K562 (cell line): ENCODE measurements at regions not wholly inside any gene's neighbourhood (a gene's known extent, or its start where the extent isn't known, plus 50 kb on each side); places are given as distances from the start of the nearest gene placed in this dataset.

ENCODE experiments used
- CTCF ChIP-seq, 3 experiments: IDR thresholded peaks in 2 of 3; conservative IDR thresholded peaks in 1 of 3; 2 replicates each; pipeline ENCODE4 v1.5.1; 2011 to 2012; ENCODE audit warnings: low read length in 3 of 3, mild to moderate bottlenecking in 3 of 3, control low read depth in 2 of 3, improper control_type of control experiment in 1 of 3, inconsistent platforms in 1 of 3, low read depth in 1 of 3, mixed read lengths in 1 of 3, moderate library complexity in 1 of 3; ENCODE audit not compliant: insufficient read depth in 2 of 3
- KLF10 ChIP-seq: fragments of 250-450 bp; sonication (Bioruptor Pico); IDR thresholded peaks from 2 replicates; pipeline ENCODE4 v1.6.1; 2021; ENCODE audit warnings: matching md5 sums
- RBM14 ChIP-seq: fragments of 200-400 bp; formaldehyde crosslinking; IDR thresholded peaks from 2 replicates; pipeline ENCODE4 v1.6.1; 2018; ENCODE audit warnings: low read depth, mild to moderate bottlenecking, low read length, moderate library complexity, borderline replicate concordance; ENCODE audit not compliant: insufficient read depth
- SIN3A ChIP-seq, 2 experiments: fragments of 150-350 bp in 1 of 2; IDR thresholded peaks; 2 replicates each; pipeline ENCODE4 v1.6.1; 2011 to 2016; ENCODE audit warnings: borderline replicate concordance in 2 of 2, low read depth in 2 of 2, low read length in 2 of 2, mild to moderate bottlenecking in 2 of 2, moderate library complexity in 2 of 2; ENCODE audit not compliant: control insufficient read depth in 1 of 2
- TCF7 ChIP-seq: sonication (generic); IDR thresholded peaks from 2 replicates; pipeline ENCODE4 v1.6.1; 2016; ENCODE audit warnings: antibody characterized with exemption, borderline replicate concordance
- TEAD4 ChIP-seq, 2 experiments: sonication (generic) in 1 of 2; formaldehyde crosslinking in 1 of 2; IDR thresholded peaks; 2 replicates each; pipeline versions ENCODE4 v1.6.1 to v1.8.0; 2012 to 2022; ENCODE audit warnings: borderline replicate concordance in 1 of 2, inconsistent platforms in 1 of 2, low read length in 1 of 2, mild to moderate bottlenecking in 1 of 2, missing genetic modification reagents in 1 of 2
- ZBTB49 ChIP-seq: sonication (generic); formaldehyde crosslinking; IDR thresholded peaks from 2 replicates; pipeline ENCODE4 v1.8.0; 2022; ENCODE audit warnings: missing genetic modification reagents, mild to moderate bottlenecking, borderline replicate concordance
- ZNF780A ChIP-seq: fragments of 250-450 bp; sonication (Bioruptor Pico); IDR thresholded peaks from 2 replicates; pipeline ENCODE4 v1.5.0; 2021; ENCODE audit warnings: mild to moderate bottlenecking

GRCh38 chr18:7288544-7288943, 57.7 kb downstream of the LRRC30 start:
- TF ChIP-seq RBM14 (no peak), TEAD4 (IDR thresholded peaks at IDR 0.05; ENCODE audit: low read length) (no peak), TEAD4 (CRISPR knock-in tag; IDR thresholded peaks at IDR 0.05; ENCODE audit: borderline replicate concordance) (no peak), CTCF (IDR thresholded peaks at IDR 0.05 in 2 of 3, conservative IDR thresholded peaks at IDR 0.05 in 1 of 3; ENCODE audit: insufficient read depth in 2 of 3, low read depth in 1 of 3, low read length in 3 of 3) (no peak), KLF10 (CRISPR knock-in tag) (no peak), ZBTB49 (CRISPR knock-in tag) (no peak), TCF7 (no peak), SIN3A (IDR thresholded peaks at IDR 0.05; ENCODE audit: borderline replicate concordance in 2 of 2, control insufficient read depth in 1 of 2, low read depth in 2 of 2, low read length in 2 of 2) (no peak), ZNF780A (CRISPR knock-in tag) (no peak)
